Lower lobe of right lung (tissue), 2 donors: ENCODE measurements at regions not wholly inside any gene's neighbourhood (a gene's known extent, or its start where the extent isn't known, plus 50 kb on each side); places are given as distances from the start of the nearest gene placed in this dataset.

Experiments used
- ATAC-seq, 2 donors: fragments of 200-7000 bp; cut with Tn5 transposase; one replicate each; pipeline ENCODE4 v1.9.1; 2020 to 2022; ENCODE audit warnings: mild to moderate bottlenecking in 2 of 2, moderate library complexity in 2 of 2
- DNase-seq: peaks from one replicate; pipeline ENCODE4 v3.0.0-alpha.2; 2020
- H3K27ac ChIP-seq: fragments of 200-600 bp; one replicate; pipeline ENCODE4 v1.8.0; 2022
- H3K27me3 ChIP-seq: fragments of 200-600 bp; one replicate; pipeline ENCODE4 v1.8.0; 2022; ENCODE audit warnings: low read depth
- H3K36me3 ChIP-seq: fragments of 200-600 bp; one replicate; pipeline ENCODE4 v1.8.0; 2022; ENCODE audit warnings: mild to moderate bottlenecking
- H3K4me1 ChIP-seq: fragments of 200-600 bp; one replicate; pipeline ENCODE4 v1.8.0; 2022
- H3K4me3 ChIP-seq: fragments of 200-600 bp; one replicate; pipeline ENCODE4 v1.8.0; 2022; ENCODE audit warnings: mild to moderate bottlenecking
- H3K9me3 ChIP-seq: fragments of 200-600 bp; one replicate; pipeline ENCODE4 v1.8.0; 2022
- intact Hi-C: fragments of 100-400 bp; cut with DNase I; formaldehyde crosslinking; loops from one replicate; pipeline ENCODE4 v1.11.0; 2022
- TF ChIP-seq, protein P1 (sequence below): fragments of 200-600 bp; IDR thresholded peaks from one replicate; pipeline ENCODE4 v1.8.0; 2022; ENCODE audit warnings: antibody characterized with exemption, mild to moderate bottlenecking
- donor health status: DM: no; HTN: yes; CAD: no; lungs with severe emphysema.

DNA sequence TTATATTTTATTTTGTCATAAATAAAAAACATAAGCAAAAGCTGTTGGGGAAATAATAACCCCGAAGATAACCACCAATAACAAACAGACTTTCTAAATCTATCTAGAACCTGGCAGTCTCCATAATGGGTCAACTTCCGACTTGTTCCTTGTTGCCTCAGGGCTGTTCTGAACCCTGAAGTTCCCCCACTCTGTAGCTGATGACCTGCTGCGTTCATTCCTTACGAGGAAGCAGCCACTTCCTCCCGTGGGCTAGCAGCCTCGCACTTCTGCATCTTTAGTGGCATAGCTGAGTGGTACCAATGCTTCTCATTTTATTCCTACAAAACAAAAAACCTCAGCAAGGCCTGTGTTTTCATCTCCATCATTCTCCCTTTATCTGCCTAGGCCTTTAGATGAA is 103.0 kb downstream of the PLEKHG1 start:
- Histone ChIP-seq H3K27me3 (no peaks in the 10 kb centered on the region), H3K4me1 (no peaks in the 10 kb centered on the region), H3K4me3 (no peak overlapping the region), H3K27ac (no peak overlapping the region), H3K36me3 (no peaks in the 10 kb centered on the region), H3K9me3 (no peaks in the 10 kb centered on the region)
- no peak for DNase-seq
- intact Hi-C loops, result no loop called here
- peak in 1 of 2 donors; percentile 64 for ATAC-seq
- TF ChIP-seq, protein P1, sequence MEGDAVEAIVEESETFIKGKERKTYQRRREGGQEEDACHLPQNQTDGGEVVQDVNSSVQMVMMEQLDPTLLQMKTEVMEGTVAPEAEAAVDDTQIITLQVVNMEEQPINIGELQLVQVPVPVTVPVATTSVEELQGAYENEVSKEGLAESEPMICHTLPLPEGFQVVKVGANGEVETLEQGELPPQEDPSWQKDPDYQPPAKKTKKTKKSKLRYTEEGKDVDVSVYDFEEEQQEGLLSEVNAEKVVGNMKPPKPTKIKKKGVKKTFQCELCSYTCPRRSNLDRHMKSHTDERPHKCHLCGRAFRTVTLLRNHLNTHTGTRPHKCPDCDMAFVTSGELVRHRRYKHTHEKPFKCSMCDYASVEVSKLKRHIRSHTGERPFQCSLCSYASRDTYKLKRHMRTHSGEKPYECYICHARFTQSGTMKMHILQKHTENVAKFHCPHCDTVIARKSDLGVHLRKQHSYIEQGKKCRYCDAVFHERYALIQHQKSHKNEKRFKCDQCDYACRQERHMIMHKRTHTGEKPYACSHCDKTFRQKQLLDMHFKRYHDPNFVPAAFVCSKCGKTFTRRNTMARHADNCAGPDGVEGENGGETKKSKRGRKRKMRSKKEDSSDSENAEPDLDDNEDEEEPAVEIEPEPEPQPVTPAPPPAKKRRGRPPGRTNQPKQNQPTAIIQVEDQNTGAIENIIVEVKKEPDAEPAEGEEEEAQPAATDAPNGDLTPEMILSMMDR, result no peak

DNA sequence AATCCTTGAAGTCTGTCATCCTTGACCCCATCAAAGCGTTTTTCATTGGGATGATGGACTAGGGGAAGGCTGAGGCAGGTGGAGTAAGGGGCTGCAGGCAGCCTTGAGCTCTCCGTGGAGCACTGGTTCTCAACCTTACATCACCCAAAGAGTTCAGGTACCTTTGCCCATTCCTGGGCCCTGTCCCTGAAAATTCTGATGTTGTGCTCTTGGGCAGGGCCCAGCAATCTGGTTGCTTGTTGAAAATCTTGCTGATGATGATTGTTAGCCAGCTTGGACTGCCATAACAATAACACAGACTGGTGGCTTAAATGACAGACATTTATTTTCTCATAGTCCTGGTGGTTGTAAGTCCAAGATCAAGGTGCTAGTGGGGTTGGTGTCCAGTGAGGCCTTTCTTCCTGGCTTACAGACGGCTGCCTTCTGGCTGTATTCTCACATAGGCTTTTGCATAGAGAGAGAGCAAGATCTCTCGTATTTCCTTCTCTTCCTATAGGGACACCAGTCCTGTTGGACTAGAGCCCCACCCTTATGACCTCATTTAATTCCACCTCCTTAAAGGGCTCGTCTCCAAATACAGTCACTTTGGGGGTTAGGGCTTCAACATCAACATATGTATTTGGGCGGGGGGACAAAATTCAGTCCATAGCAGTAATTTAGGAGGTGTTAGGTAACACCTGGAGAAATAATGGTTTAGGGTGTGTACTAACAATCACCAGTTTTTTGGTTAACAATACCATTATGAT is 104.9 kb downstream of the PLEKHG1 start:
- no peak for DNase-seq
- H3K4me3 ChIP-seq, result no peak overlapping the region
- intact Hi-C loops, result no loop called here

DNA sequence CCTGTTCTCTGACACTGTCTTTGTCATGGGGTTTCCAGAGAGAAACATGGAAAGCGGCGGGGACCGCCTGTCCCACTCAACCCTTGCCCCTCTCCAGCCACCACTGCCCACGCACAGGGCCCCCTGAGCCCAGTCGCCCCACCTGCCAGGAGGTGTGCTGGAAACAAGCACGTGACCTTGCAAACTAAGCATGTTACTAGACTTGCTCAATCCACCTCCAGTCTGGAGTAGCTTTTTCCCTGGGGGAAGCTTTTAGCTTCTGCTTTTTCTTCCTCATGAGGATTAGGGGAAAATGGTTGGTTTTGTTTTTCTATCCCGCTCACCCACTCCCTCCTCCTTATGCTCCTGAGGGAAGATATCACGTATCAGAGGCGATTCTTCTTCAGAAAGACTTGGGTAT is 105.7 kb downstream of the PLEKHG1 start:
- H3K4me3 ChIP-seq, result no peak overlapping the region
- no peak overlapping the region for H3K27ac ChIP-seq
- no peak for ATAC-seq
- intact Hi-C loops, result no loop called here
- no peaks in the 10 kb centered on the region for H3K9me3 ChIP-seq
- no peaks in the 10 kb centered on the region for H3K27me3 ChIP-seq
- DNase-seq, result no peak
- H3K4me1 ChIP-seq, result peaks cover 5% of the 10 kb centered on the region
- TF ChIP-seq, protein P1, result no peak
- no peaks in the 10 kb centered on the region for H3K36me3 ChIP-seq

More for the DNA sequence above, 104.9 kb downstream of the PLEKHG1 start:
- TF ChIP-seq, protein P1, result no peak
- no peak for ATAC-seq
- no peaks in the 10 kb centered on the region for H3K27me3 ChIP-seq
- H3K9me3 ChIP-seq, result no peaks in the 10 kb centered on the region
- peaks cover 5% of the 10 kb centered on the region for H3K4me1 ChIP-seq
- no peak overlapping the region for H3K27ac ChIP-seq
- no peaks in the 10 kb centered on the region for H3K36me3 ChIP-seq

DNA sequence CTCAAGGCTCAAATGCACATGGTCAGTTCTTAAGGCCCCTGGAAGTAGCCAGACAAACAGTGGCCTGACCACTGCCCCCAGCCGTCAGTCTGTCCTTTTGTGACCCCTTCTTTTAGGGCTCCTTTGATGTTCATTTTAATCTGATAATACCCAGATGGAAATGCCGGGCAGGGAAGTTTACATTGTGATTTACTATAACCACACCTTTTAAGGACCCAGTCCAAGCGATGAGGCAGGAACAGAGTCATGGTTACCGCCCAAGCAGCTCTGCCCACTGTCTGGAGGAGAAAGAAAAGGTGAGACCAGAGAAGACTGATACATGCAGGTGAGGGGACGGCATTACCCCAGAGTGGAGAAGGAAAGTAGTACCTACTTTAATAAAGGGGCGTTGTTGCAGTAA is 110.6 kb downstream of the PLEKHG1 start:
- Histone ChIP-seq H3K9me3 (no peaks in the 10 kb centered on the region), H3K4me3 (no peak overlapping the region), H3K27me3 (no peaks in the 10 kb centered on the region), H3K27ac (no peak overlapping the region), H3K4me1 (peaks cover 26% of the 10 kb centered on the region), H3K36me3 (no peaks in the 10 kb centered on the region)
- intact Hi-C loops, result no loop called here
- TF ChIP-seq, protein P1, result no peak
- no peak for ATAC-seq
- no peak for DNase-seq

DNA sequence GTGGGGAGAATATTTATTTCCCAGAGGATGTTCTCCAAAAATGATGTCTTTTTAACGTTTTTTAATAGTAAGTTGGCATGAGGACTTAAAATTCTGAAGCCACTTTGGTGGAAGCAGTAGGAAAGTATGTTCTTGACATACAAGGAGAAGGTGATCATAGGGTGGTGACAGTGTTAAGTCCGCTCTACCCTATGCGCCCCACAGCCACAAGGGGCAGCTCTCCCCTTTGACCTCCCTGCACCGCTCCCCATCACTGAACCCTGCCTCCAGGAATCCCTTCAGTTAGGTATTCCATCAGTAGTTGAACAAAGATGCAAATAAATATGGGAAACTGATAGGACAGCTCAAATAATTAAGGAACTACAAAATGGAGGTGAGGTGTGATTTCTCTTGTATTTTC is 111.4 kb downstream of the PLEKHG1 start:
- TF ChIP-seq, protein P1, result no peak
- H3K27me3 ChIP-seq, result no peaks in the 10 kb centered on the region
- intact Hi-C loops, result no loop called here

More for the DNA sequence above, 111.4 kb downstream of the PLEKHG1 start:
- no peak overlapping the region for H3K27ac ChIP-seq
- no peaks in the 10 kb centered on the region for H3K9me3 ChIP-seq
- no peak for DNase-seq
- H3K4me3 ChIP-seq, result no peak overlapping the region
- ATAC-seq, result no peak
- H3K36me3 ChIP-seq, result no peaks in the 10 kb centered on the region
- H3K4me1 ChIP-seq, result peaks cover 26% of the 10 kb centered on the region
